GM19452 (cell line): ENCODE measurements at regions not wholly inside any gene's neighbourhood (a gene's known extent, or its start where the extent isn't known, plus 50 kb on each side); places are given as distances from the start of the nearest gene placed in this dataset.

Experiments
- ATAC-seq: cut with Tn5 transposase; IDR thresholded peaks from one replicate; pipeline ENCODE4 v1.9.1; 2021; ENCODE audit not compliant: unreplicated experiment

DNA sequence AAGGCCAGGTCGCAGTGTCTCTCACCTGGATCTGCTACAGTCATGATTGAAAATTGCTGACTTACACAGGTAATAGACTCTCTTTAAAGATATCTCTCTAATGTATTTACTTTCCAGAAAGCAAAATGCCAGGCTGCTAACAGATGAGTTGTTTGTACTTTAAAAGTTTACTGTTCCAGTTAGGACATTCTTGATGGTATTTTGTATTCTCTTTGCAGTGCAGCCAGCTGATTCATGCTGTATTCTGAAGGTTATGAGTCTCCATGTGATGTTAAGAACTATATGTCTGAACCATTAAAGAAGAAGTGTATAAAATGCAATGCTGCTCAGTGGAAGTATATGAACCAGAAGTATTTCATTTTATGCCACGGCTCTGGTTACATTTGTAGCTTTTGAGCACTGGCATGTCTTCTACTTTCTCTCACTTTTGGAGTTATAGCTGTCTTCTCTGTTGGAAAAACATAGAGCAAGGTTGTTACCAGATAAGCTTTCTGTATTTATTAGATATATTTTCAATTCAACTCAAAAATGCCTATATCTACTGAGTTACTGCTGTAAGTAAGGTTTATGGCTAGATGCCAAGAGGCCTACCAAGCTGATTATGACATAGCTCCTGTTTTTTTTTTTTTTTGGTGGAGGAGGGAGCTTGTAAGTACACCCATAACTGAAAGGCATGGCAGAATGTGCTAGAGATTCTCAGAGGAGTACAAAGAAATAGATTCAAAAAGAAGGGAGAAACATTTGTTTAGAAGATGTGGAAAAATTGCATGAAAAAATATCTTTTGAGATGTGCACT, 130.5 kb upstream of the MAN1A1 start:
- ATAC-seq: no peak

DNA sequence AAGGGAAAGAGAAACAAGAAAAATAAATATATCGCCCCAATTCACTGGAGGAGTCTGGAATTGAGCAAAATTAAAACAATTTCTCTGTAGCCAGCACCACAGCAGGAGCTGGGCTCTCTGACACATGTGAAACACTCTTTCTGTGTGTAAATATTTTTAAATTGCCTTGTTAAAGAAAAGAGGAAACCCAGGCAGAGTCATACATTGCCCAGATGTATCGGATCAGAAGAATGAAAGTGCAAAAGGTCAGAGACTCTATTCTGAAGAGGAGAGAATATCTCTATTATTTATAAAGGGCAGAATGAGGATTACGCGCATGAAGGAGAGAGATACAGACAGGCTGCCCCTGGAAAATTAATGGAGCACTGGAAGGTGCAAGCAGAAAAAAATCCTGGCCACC, 127.0 kb upstream of the MAN1A1 start:
- no peak for ATAC-seq

DNA sequence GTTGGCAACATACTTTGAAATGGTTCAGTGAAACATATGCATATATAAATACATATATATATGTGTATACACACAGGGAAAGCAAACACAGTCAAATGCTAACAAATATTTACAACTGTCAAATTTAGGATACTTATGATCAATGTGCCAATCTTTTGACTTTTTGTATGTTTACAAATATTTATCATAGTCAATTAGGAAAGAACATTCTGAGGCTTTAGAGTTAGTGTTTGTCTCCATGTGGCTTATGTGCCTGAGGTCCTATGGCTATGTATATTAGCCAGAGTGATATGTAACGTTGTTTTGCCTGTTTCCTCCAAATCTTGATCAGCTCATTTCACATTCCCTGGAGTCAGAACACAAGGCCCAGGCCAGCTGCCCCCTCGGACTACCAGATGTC, 126.5 kb upstream of the MAN1A1 start:
- no peak for ATAC-seq

DNA sequence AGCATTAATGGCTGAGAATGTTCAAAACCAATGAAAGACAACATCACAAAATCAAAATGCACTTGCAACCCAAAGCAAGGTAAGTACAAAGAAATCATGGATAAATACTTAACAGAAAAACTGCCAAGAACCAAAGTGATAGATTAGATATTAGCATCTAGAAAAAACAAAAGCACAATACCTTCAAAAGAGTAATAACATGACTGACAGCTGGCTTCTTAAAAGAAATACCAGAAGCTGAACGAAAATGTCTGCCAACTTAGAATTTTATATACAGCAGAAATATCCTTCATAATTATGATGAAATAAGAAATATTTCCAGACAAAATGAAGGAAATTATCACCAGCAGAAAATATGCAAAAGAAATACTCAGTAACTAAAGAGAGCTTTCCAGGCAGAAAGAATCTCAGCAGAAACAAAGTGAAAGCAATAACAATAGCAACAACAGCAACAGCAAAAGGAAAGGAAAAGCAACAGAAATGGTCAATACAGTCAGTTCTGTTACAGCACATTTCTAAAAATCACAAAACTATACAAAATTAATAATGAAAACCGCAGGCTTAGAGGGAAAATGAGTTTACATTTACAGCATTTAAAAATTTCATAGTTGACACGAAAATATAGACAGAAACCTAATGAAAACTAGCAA, 121.5 kb upstream of the MAN1A1 start:
- no peak for ATAC-seq

DNA sequence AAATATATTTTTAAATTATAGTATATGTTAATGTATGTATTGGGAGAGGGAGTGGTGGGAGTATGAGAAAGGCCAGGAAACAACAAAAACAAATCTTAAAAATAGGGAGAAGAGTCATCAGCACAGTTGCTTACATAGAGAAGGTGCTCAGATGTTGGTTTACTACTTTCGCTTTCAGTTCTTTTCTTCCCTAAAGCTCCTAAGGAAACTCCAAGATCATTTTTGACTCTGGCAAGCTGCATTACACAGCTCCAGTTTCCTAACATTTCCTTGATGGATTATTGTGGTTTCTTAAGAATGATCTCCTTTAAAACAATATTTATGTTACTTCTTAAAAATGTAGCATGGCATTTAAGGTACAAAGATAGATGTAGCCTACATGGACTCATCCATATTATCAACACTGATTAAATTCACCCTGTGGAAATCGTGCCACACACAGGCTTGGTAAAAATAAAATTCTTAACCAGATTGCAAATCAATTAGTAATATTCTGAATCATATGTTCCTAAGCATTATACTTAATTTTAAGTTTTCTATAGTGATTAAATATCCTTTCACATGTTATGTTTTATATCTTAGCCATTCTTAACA, 118.0 kb upstream of the MAN1A1 start:
- ATAC-seq: no peak

DNA sequence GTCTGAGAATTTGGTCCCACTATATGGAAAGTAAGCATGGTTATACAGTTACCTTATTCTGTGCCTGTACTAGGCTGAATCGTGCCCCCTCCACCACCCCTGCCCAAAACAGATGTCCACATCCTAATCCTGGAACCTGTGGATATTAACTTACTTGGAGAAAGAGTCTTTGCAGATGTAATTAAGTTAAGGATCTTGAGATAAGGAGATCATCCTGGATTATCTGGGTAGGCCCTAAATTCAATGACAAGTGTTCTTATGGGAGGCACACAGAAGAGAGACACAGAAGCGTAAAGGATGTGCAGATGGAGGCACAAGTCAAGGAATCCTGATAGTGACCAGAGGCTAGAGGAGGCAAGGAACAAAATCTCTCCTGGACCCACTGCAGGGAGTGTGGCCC, 116.7 kb upstream of the MAN1A1 start:
- ATAC-seq: no peak

DNA sequence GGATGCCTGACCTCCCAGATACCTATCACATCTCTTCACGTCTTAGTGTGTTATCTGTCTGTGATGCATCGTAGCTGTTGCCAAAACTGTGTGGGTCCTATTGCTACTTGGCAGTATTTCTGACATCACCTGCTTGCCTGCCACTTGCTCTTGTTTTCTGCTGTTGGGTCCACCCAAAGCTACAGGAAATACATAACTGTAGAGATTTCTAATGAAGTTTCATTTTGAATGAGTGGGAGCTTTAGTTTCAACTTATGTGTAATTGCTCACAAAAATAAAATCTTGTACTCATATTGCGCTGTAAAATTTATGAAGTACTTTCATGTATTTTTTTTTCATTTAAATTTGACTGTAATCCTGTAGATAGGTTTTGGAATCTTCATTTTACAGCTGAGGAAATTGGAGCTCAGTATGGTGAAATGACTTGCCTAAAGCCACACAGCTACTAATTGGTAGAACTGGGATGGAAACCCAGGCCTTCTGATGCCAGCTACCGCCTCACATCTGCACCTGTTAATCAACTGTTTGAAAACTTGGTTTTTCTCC, 113.6 kb upstream of the MAN1A1 start:
- ATAC-seq: peak; percentile 76

DNA sequence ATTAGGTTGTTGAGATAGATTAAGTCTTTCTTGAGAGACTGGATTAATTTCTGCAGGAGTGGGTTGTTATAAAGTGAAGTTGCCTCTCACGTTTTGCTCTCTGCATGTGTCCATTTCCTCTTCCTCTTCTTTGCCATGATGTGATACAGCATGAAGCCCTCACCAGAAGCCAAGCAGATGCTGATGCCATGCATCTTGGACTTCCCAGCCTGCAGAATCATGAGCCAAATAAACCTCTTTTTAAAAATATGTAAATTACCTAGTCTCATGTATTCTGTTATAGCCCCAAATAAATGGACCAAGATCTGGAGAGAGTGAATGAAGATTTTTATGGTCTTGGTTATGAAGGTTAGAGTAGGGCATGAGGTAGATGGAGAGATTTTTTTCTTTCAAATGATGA, 111.6 kb upstream of the MAN1A1 start:
- ATAC-seq: no peak

DNA sequence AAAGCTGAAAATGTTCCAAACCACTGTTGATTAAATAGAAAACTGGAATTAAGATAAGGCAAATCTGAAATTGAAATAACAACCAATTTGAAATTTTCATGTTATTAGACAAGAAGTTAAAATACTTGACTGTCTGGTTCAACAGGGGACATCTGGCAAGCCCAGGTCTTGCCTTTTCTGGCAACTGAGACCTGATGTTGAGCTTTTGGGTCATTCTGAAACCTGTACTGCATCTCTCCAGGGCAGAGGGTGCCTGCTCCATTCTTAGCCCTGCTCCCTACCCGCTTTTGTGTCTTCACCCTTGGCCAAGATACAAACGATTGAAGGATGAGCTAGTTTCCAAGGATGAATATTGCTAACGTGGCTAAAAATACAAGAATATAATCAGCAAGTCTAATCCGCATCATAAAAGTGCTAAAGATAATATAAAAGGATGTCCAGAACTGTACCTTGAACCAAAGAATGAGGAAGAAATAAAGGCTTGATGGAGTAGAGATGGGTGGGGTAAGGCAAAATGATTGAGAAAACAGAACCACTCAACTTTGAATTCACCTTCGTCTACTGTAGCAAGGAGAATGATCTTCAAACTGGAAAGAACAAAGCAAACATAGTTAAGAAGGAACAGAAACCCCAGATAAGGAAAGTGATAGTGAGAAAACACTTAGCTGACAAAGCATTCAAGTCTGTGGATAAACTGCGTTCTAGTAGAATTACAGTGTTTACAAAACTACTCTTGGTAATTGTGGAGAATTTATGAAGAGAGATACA, 109.8 kb upstream of the MAN1A1 start:
- peak; percentile 62 for ATAC-seq

DNA sequence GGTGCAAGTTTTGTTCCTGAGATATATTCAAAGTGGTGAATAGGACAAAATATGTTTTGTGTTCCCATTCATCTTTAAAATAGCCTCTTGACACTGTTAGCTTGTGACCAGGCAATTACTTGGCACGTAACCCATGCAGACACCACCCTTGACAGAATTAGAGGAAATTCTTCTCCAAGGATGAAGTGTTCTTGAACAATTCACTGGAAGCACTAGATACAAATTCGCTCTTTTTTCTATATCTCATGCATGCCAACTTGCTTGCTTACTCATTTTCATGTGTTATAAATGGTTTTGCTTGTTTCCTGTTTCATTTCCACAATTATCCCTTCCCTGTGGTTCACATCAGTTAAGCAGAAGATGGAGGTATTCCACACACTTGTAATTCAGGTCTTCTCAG, 105.2 kb upstream of the MAN1A1 start:
- ATAC-seq: no peak

DNA sequence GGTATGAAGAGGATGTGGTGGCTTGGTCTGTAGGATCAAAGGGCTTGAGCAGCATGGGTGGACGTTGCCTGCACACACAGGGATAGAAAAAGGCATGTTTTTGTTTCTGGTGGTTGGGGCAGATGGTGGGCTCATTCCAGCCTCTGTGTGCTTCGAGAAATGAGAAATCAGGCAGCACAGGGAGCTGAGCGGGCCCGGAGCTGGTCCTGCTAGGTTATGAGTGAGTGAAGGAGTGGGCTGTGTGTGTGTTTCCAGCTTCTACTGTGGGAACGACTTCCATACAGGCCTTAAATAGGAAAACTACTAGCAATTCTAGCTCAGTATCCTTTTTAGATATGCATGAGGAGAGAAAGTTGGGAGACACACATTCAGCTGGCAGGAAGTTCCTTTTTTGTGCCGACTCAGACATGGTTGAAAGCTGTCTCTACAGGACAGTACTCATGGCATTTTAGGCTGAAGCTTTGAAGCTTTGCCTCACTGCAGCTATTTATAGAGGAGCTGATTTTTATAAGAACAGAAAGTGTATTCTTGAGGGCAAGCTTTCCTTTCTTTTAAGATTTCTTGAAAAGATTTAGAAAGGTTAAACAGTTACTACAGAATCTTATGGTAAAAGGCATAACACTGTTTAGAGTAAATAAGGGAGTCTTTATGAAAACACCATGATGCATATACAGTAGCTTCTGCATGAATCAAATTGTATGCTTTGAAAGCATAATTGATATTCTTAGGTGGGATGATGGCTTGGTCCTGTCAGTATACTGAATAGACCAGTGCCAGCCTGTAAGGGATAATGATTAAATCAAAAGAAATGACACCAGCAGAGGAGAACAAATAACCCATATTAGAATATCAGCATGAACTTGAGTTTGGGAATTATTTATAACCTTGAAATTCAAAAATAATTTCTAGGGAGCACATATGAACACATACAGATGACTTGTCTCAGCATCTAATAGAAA, 104.0 kb upstream of the MAN1A1 start:
- no peak for ATAC-seq

DNA sequence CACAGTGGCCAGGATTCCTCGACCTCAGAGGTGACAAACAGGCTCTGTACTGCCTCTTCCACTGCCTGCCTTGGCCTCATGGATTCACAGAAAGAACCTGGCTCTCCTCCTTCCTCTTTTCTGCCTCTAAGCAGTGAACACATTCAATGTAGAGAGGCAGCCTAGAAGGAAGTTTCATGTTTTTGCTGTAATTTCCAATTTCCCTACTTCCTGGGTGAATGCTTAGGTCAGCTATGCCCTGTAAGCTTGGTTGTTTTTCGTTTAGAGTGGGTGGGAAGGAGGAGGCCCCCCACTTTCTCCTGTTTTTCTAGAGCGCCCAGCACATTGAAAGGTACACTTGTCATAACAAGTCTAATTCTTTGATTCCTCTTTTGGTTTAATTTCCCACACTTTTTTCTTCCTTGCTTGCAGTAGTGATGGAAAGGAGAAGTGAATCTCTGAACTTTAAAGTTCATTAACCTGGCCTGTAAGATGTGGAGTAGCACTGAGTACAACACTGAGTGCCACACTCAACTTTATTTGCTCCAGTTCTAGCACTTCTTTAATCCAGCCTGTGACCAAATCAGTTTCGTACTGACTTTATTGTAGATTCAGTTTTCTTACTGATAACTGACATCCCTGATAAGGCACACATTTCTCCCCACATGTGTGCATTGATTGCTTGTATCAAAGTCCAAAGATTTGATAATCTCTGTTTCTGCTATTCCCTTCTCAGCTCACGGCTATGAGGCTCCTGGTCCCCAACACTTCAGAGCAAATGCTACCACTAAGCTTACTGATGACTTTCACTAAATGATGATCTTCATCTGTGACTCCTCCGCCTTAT, 100.0 kb upstream of the MAN1A1 start:
- ATAC-seq: no peak

DNA sequence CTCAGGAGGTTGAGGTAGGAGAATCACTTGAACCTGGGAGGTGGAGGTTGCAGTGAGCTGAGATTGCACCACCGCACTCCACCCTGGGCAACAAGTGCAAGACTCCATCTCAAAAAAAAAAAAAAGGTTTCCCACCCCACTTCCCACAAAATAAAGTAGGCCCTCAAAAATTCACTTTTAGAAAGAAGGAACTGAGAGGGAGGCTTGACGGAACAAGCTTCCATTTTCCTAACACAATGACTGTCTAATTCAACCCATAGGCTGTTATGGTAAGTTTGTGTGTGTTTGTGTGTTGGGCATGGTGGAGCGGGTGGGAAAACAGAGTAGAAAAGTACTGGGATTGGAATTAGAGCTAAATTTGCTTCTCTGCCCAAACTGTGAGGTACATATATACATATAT, 98.4 kb upstream of the MAN1A1 start:
- ATAC-seq: no peak

DNA sequence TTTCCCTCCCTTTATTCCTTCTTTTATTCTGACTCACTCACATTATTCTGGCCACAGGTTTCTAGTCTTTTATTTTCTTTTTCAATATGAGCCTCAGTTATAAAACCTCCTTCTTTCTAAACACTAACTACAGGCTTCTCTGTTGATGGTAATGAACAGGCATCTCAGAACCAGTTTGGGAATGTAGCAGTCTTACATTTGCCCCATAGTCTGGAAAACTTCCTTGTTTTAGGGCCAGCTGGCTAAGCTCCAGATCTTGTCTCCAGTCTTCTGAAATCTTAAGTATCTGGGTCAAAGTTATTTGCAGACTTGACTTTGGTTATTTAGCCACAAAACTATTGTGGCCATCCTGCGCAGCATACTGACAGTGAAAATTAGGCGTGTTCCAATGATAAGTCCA, 97.0 kb upstream of the MAN1A1 start:
- ATAC-seq: no peak

DNA sequence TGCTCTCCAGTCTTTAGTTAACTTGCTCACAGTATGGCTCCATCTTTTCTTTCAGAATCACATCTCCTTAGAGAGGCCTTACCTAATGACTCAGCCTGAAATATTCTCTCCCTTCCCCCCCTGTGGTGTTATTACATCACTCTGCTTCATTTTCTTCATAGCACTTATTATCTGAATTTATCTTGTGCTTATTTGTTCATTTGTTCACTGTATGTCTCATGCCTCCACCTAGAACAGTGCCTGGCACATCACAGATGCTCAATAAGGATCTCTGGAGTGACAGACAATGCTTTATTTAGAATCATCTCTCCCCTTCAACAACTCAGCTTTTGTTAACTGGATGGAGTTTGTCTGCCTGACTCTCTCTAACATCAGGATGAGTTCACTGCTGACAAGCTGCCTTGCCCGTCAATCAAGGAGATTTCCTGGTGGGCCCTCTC, 96.6 kb upstream of the MAN1A1 start:
- ATAC-seq: no peak

DNA sequence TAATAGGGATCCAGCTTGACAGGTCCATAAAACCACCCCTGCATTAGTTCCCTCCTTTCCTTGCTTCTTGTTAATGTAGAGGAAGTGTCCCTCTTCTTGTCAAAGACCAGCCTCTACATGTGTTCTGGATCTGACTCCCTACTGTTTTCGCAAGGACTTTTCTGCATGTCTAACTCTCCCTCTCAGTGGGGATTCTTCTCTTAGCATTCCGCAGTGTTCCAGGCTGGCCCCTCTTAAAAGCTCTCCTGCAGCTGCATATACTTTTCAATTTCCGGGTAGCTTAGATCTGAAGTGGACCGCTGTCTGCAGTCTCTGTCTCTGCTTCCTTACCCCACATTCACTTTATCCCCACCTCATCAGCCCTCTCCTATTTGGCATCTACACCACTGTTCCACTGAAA, 96.1 kb upstream of the MAN1A1 start:
- ATAC-seq: no peak

DNA sequence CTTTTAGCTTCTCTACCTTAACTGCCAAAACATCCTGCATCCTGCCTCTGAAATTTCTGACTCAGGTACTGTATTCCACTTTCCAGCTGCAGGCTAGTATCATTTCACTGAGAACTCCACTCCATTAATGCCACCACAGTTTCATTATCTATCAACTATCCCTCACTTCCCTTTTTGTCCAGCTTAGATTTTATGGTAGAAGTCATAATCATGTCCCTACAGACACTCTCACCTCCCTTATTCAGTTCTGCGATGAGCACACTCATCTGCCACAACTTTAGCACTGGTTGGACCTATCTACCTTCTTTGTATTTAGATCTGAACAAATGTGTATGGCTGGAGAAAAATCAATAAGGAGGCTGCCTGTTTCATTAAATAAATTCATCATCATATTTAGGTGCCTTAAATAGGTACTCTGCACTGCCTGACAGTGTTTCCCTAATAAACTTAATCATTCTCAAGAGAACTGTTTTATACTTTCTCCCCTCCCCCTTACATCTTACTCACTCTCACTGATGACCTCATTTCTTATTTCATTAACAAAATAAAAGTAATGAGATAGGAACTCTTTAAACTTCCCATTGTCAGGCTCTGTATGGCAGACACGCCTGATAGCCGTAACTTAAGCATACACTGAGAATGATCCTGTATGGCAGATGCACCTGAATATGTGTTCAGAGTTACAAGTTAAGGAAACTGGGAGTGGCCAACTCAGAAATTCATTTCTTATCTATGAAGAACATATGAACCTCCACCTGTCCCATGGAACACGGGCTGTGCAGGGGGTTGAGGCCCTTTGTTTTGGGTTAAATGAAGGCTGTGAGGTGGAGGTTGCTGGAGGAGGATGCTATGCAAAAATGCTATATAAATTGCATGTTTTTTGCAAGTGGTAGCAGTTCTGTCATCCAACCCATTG, 95.3 kb upstream of the MAN1A1 start:
- peak; percentile 60 for ATAC-seq

DNA sequence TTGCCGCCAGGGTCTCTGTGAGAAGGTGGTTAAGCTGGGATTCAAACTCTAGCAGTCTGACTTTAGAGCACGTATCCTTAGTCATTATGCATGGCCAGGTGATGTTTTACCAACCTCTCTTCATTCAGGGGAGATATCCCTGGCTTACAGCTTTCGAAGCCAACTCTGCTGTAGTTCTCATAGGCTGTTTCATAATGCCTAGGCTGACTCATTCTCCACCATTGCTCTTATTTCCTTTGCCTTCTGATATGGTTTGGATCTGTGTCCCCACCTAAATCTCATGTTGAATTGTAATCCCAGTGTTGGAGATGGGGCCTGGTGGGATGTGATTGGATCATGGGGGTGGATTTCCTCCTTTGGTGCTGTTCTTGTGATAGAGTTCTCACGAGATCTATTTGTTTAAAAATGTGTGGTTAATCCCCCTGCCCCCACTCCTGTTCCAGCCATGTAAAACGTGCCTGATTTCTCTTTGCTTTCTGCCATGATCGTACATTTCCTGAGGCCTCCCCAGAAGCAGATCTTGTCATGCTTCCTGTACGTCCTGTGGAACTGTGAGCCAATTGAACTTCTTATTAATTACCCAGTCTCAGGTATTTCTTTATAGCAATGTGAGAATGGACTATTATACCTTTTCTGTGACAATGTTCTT, 94.6 kb upstream of the MAN1A1 start:
- no peak for ATAC-seq
